ENCODE measurements at regions not wholly inside any gene's neighbourhood (a gene's known extent, or its start where the extent isn't known, plus 50 kb on each side); places are given as distances from the start of the nearest gene placed in this dataset.

DNA sequence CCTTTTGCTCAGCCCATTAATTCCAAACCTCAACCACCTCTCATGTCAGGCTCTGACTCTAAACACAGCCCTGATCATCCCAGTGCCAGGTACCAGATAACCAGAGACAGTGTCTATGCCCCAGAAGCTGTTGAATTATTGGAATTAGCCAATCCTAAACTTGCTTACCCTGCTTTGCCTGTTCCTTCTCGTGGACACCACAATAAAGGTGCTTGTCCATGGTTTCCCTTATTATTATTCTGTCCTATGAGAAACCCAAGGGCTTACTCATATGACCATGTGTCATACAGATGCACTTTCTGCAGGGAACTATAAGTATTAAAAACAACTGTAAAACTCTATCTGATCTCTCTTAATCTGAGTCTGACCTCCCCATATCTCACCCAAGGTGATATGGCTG, 2193.8 kb upstream of the PIK3C3 start:
- CTCF ChIA-PET (ENCODE audit: unreplicated experiment), result no interaction called here
- POLR2A ChIA-PET, result no interaction called here

DNA sequence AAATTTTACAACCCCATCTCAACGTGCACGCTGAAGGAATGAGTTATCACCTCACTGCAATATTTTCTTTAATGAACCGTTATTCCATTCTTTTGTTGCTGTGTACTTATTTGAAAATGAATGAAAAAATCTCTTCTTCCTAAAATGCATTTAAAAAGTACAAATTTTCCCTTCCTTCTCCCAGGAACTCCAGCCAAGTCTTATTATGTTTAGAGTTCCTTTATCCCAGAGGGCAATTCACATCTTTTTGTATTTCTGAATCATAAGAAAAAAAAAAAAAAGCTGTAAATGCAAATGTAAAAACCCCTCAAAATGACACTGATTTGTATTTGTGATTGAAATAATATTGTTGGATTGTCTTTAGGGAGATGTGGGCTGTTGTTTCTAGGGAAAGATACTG, 2194.3 kb upstream of the CELF4 start:
- Histone ChIP-seq H3K36me3 (ENCODE audit: insufficient read depth, low read length) (no peaks in the 10 kb centered on the region), H3K9me3 (ENCODE audit: low read length) (no peaks in the 10 kb centered on the region), H3K4me1 (ENCODE audit: insufficient read depth, low read length, poor library complexity, severe bottlenecking) (no peaks in the 10 kb centered on the region), H3K4me3 (ENCODE audit: low read depth, low read length, poor library complexity, severe bottlenecking) (no peak overlapping the region), H3K9me2 (ENCODE audit: insufficient read depth, low read length) (no peaks in the 10 kb centered on the region), H2AFZ (ENCODE audit: low read length) (no peak overlapping the region), H3K27ac (ENCODE audit: low read depth, low read length, poor library complexity, severe bottlenecking) (no peak overlapping the region), H3K4me2 (ENCODE audit: low read length) (no peak overlapping the region), H3K79me2 (ENCODE audit: insufficient read depth, low read depth, low read length) (no peaks in the 10 kb centered on the region), H4K20me1 (ENCODE audit: insufficient read depth, low read length) (no peaks in the 10 kb centered on the region)
- ChIA-PET CTCF (ENCODE audit: unreplicated experiment) (no interaction called here), POLR2A (no interaction called here)
- intact Hi-C loops (cut with micrococcal nuclease; ENCODE audit: unreplicated experiment), result no loop called here
- TF ChIP-seq EZH2phosphoT487 (IDR thresholded peaks at IDR 0.05; ENCODE audit: borderline replicate concordance, low read depth, low read length) (no peak), CTCF (conservative IDR thresholded peaks at IDR 0.05; ENCODE audit: low read length) (no peak)
- no TSS peak for BruUV-seq (replicated peaks)
- DNase-seq (ENCODE audit: low spot score), result no peak

More for the DNA sequence above, 2193.8 kb upstream of the PIK3C3 start:
- intact Hi-C loops (cut with micrococcal nuclease; ENCODE audit: unreplicated experiment), result no loop called here
- Histone ChIP-seq H4K20me1 (ENCODE audit: insufficient read depth, low read length) (no peaks in the 10 kb centered on the region), H2AFZ (ENCODE audit: low read length) (no peak overlapping the region), H3K79me2 (ENCODE audit: insufficient read depth, low read depth, low read length) (no peaks in the 10 kb centered on the region), H3K4me3 (ENCODE audit: low read depth, low read length, poor library complexity, severe bottlenecking) (no peak overlapping the region), H3K27ac (ENCODE audit: low read depth, low read length, poor library complexity, severe bottlenecking) (no peak overlapping the region), H3K9me3 (ENCODE audit: low read length) (no peaks in the 10 kb centered on the region), H3K9me2 (ENCODE audit: insufficient read depth, low read length) (no peaks in the 10 kb centered on the region), H3K36me3 (ENCODE audit: insufficient read depth, low read length) (no peaks in the 10 kb centered on the region), H3K4me2 (ENCODE audit: low read length) (no peak overlapping the region), H3K4me1 (ENCODE audit: insufficient read depth, low read length, poor library complexity, severe bottlenecking) (no peaks in the 10 kb centered on the region)
- no peak for TF ChIP-seq CTCF (conservative IDR thresholded peaks at IDR 0.05; ENCODE audit: low read length)
- no peak for TF ChIP-seq EZH2phosphoT487 (IDR thresholded peaks at IDR 0.05; ENCODE audit: borderline replicate concordance, low read depth, low read length)
- no peak for DNase-seq (ENCODE audit: low spot score)
- BruUV-seq (replicated peaks), result no TSS peak

- Histone ChIP-seq H3K4me1 (ENCODE audit: insufficient read depth, low read length, poor library complexity, severe bottlenecking) (no peaks in the 10 kb centered on the region), H3K79me2 (ENCODE audit: insufficient read depth, low read depth, low read length) (no peaks in the 10 kb centered on the region), H3K9me3 (ENCODE audit: low read length) (no peaks in the 10 kb centered on the region), H3K4me3 (ENCODE audit: low read depth, low read length, poor library complexity, severe bottlenecking) (no peak overlapping the region), H4K20me1 (ENCODE audit: insufficient read depth, low read length) (no peaks in the 10 kb centered on the region), H2AFZ (ENCODE audit: low read length) (no peak overlapping the region), H3K9me2 (ENCODE audit: insufficient read depth, low read length) (no peaks in the 10 kb centered on the region), H3K27ac (ENCODE audit: low read depth, low read length, poor library complexity, severe bottlenecking) (no peak overlapping the region), H3K4me2 (ENCODE audit: low read length) (no peak overlapping the region), H3K36me3 (ENCODE audit: insufficient read depth, low read length) (no peaks in the 10 kb centered on the region)
- TF ChIP-seq EZH2phosphoT487 (IDR thresholded peaks at IDR 0.05; ENCODE audit: borderline replicate concordance, low read depth, low read length), result no peak
- TF ChIP-seq CTCF (conservative IDR thresholded peaks at IDR 0.05; ENCODE audit: low read length), result no peak
- no peak for DNase-seq (ENCODE audit: low spot score)
- ChIA-PET POLR2A (no interaction called here), CTCF (ENCODE audit: unreplicated experiment) (no interaction called here)
- intact Hi-C loops (cut with micrococcal nuclease; ENCODE audit: unreplicated experiment), result no loop called here
- BruUV-seq (replicated peaks), result no TSS peak
These were observed 2187.6 kb upstream of the CELF4 start for GRCh38 chr18:39753178-39753577.
